Thoracic aorta (tissue), 2 donors: ENCODE measurements at regions not wholly inside any gene's neighbourhood (a gene's known extent, or its start where the extent isn't known, plus 50 kb on each side); places are given as distances from the start of the nearest gene placed in this dataset.

Experiments
- ATAC-seq: fragments of 150-250 bp; one replicate; pipeline ENCODE4 v1.8.0; 2017; ENCODE audit warnings: low read depth; ENCODE audit not compliant: insufficient number of reproducible peaks, low FRiP score
- DNase-seq: peaks from one replicate; pipeline ENCODE4 v3.0.0-alpha.2; 2020; ENCODE audit warnings: low spot score
- H3K27ac ChIP-seq, 2 donors: fragments of 200-600 bp; sonication (generic); 1 replicate in 1 of 2; 2 replicates in 1 of 2; pipeline ENCODE4 v1.5.1; 2016; ENCODE audit warnings: mild to moderate bottlenecking in 2 of 2, moderate library complexity in 2 of 2
- H3K27me3 ChIP-seq: fragments of 200-600 bp; sonication (generic); replicated peaks from 2 replicates; pipeline ENCODE4 v1.6.0; 2016; ENCODE audit warnings: mild to moderate bottlenecking; ENCODE audit not compliant: insufficient read depth
- H3K36me3 ChIP-seq: fragments of 200-600 bp; sonication (generic); one replicate; pipeline ENCODE4 v1.5.1; 2016
- H3K4me1 ChIP-seq, 2 donors: fragments of 200-600 bp; sonication (generic); 1 replicate in 1 of 2; 2 replicates in 1 of 2; pipeline versions ENCODE4 v1.5.1 to v1.6.0; 2016; ENCODE audit warnings: low read depth in 2 of 2, mild to moderate bottlenecking in 1 of 2; ENCODE audit not compliant: control insufficient read depth in 1 of 2
- H3K4me3 ChIP-seq: fragments of 200-600 bp; sonication (generic); 2 replicates; pipeline ENCODE4 v1.5.1; 2016; ENCODE audit warnings: mild to moderate bottlenecking
- H3K9me3 ChIP-seq: fragments of 200-600 bp; sonication (generic); 2 replicates; pipeline ENCODE4 v1.5.1; 2016
- TF ChIP-seq, protein P1 (sequence below): fragments of 200-600 bp; sonication (generic); IDR thresholded peaks from one replicate; pipeline ENCODE4 v1.5.1; 2019; ENCODE audit warnings: antibody characterized with exemption

DNA sequence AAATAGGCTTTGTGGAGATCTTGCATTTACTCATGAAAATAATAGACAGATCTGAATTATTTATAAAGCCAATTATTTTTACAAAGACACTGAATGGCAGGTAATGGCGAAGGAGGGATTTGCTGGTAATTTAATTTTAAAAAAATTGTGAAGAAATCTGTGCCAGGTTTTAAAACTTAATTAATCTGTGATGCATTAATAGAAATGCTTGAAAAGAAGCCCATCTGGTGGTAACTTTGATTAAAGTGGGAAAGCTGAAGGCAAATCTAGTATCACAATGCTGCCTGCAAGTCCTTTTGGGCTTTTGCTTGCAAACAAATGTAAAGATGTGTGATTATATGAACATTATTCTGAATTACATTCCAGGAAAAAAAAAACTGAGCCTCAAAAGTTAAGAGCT, 433.2 kb upstream of the DEPDC1 start:
- no peaks in the 10 kb centered on the region for H3K27me3 ChIP-seq
- no peak for DNase-seq
- no peaks in the 10 kb centered on the region for H3K4me1 ChIP-seq
- ATAC-seq: no peak
- no peak overlapping the region for H3K4me3 ChIP-seq
- H3K27ac ChIP-seq: no peak overlapping the region
- TF ChIP-seq, protein P1, sequence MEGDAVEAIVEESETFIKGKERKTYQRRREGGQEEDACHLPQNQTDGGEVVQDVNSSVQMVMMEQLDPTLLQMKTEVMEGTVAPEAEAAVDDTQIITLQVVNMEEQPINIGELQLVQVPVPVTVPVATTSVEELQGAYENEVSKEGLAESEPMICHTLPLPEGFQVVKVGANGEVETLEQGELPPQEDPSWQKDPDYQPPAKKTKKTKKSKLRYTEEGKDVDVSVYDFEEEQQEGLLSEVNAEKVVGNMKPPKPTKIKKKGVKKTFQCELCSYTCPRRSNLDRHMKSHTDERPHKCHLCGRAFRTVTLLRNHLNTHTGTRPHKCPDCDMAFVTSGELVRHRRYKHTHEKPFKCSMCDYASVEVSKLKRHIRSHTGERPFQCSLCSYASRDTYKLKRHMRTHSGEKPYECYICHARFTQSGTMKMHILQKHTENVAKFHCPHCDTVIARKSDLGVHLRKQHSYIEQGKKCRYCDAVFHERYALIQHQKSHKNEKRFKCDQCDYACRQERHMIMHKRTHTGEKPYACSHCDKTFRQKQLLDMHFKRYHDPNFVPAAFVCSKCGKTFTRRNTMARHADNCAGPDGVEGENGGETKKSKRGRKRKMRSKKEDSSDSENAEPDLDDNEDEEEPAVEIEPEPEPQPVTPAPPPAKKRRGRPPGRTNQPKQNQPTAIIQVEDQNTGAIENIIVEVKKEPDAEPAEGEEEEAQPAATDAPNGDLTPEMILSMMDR: no peak
- no peaks in the 10 kb centered on the region for H3K36me3 ChIP-seq
- H3K9me3 ChIP-seq: no peaks in the 10 kb centered on the region

DNA sequence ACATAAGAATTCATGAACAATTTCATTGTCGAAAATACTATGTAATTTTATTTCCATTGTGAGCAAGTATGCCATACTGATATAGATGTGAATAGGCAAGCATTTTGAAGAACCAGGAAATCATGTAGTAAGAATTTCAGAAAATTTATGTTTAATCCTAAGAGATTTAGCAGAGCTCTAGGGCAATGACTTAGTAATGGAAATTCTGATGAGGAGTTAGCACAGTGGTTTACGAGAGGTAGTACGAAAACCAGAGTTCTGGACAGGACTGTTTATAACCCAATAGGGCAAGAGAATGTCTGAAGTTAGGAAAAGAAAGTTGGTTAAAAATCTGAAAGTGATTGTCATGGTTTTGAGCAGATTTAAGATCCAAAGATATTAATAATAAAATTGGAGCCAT, 439.6 kb upstream of the DEPDC1 start:
- H3K27ac ChIP-seq: no peak overlapping the region
- ATAC-seq (no peak), DNase-seq (no peak)
- no peaks in the 10 kb centered on the region for H3K36me3 ChIP-seq
- H3K4me1 ChIP-seq: no peaks in the 10 kb centered on the region
- H3K9me3 ChIP-seq: no peaks in the 10 kb centered on the region
- H3K27me3 ChIP-seq: no peaks in the 10 kb centered on the region
- TF ChIP-seq, protein P1: no peak
- no peak overlapping the region for H3K4me3 ChIP-seq

DNA sequence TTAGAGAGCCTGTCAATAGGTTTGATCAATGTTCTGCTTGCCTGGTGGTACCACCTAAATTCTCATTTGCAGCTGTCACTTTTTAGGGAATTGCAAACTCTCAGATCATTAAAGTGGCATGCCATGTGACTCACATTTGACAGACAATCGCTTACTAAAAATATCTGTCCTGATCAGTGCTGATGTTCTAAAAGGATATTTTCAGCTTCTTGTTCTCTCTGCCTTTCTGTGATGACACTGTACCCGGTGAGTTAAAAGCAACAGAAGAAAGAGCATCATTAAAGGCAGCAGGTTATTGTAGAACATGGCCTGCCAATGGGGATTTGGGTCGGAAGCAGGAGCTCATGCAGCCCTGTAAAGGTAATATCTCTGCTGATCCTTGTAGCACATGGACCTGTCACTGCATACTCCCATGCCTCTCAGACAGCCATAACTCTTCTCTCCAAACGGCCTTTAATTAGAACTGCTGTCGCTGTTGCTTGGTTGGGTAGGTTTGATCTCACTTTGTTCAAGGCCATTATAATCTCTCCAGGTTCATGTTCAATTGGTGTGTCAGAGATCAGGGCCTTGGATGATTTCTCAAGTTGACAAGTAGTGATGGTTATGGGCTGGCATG, 441.3 kb upstream of the DEPDC1 start:
- H3K9me3 ChIP-seq: no peaks in the 10 kb centered on the region
- DNase-seq: no peak
- no peaks in the 10 kb centered on the region for H3K27me3 ChIP-seq
- H3K27ac ChIP-seq: no peak overlapping the region
- no peak for ATAC-seq
- H3K4me3 ChIP-seq: no peak overlapping the region
- TF ChIP-seq, protein P1: no peak
- no peaks in the 10 kb centered on the region for H3K36me3 ChIP-seq
- H3K4me1 ChIP-seq: no peaks in the 10 kb centered on the region

DNA sequence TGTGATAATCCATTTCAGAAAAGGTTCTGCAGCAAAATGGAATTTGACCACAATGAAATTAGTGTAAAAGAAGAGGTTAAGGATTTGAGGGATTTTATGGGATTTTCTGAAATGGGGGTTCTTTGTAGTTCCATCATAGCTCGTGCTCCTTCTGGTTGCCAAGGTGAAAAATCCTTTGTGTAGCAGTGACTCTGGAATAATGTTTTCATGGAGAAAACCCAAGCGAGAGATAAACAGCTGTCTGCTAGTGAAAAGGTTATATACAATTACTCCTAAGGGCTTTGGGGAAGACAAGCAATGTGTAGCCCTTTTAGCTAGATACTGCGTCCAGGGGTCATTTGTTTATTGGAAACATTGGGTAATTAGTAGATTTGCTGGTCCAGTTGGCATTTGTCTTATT, 453.2 kb upstream of the DEPDC1 start:
- DNase-seq (no peak), ATAC-seq (no peak)
- no peaks in the 10 kb centered on the region for H3K36me3 ChIP-seq
- TF ChIP-seq, protein P1: no peak
- no peaks in the 10 kb centered on the region for H3K4me1 ChIP-seq
- H3K9me3 ChIP-seq: no peaks in the 10 kb centered on the region
- no peak overlapping the region for H3K4me3 ChIP-seq
- no peak overlapping the region for H3K27ac ChIP-seq
- no peaks in the 10 kb centered on the region for H3K27me3 ChIP-seq

DNA sequence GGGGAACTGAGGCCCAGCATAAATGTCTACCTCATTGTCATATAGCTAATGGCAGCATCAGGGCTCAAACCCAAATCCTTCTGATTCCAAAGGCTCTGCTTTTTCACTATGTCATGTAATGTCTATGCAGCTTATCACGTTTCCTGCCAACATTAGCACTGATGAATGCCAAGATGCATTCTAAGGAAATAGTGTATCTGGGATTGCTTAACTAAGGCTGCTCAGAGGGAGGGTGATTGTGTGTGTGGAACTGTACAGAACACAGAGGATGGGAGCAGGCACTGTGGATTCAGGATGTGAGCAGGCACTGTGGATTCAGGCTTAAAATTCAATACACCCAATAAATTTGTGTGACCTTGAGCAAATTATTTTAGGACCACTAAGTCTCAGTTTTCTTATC, 456.4 kb upstream of the DEPDC1 start:
- DNase-seq: no peak
- H3K27me3 ChIP-seq: no peaks in the 10 kb centered on the region
- no peak overlapping the region for H3K4me3 ChIP-seq
- H3K36me3 ChIP-seq: no peaks in the 10 kb centered on the region
- H3K9me3 ChIP-seq: no peaks in the 10 kb centered on the region
- H3K4me1 ChIP-seq: no peaks in the 10 kb centered on the region
- TF ChIP-seq, protein P1: no peak
- ATAC-seq: no peak
- no peak overlapping the region for H3K27ac ChIP-seq
